AG09319 (cell line): ENCODE measurements at regions not wholly inside any gene's neighbourhood (a gene's known extent, or its start where the extent isn't known, plus 50 kb on each side); places are given as distances from the start of the nearest gene placed in this dataset.
A peak's percentile ranks its signal among the peaks of the same experiment; 100 is the strongest.

Experiments
- DNase-seq: peaks from one replicate; pipeline ENCODE4 v3.0.0-alpha.2; 2010; ENCODE audit warnings: low read depth; ENCODE audit errors: extremely low read depth
- CTCF ChIP-seq: IDR thresholded peaks from 2 replicates; pipeline ENCODE4 v1.5.1; 2011; ENCODE audit warnings: low read depth, mild to moderate bottlenecking, inconsistent platforms, low read length, moderate library complexity

- no peak for TF ChIP-seq CTCF
- DNase-seq, result peak; percentile 11
Observed at GRCh38 chr4:27217261-27217769, 356.7 kb downstream of the STIM2 start.

GRCh38 chr4:27218013-27218412, 357.4 kb downstream of the STIM2 start:
- DNase-seq, result no peak

GRCh38 chr4:27223326-27223725, 362.7 kb downstream of the STIM2 start:
- TF ChIP-seq CTCF, result no peak
- DNase-seq, result no peak

More at GRCh38 chr4:27218013-27218412, 357.4 kb downstream of the STIM2 start:
- TF ChIP-seq CTCF, result no peak

- no peak for TF ChIP-seq CTCF
Observed at GRCh38 chr4:27233531-27233930, 372.9 kb downstream of the STIM2 start.

GRCh38 chr4:27234306-27234899, 373.8 kb downstream of the STIM2 start:
- DNase-seq, result no peak

More at GRCh38 chr4:27233531-27233930, 372.9 kb downstream of the STIM2 start:
- no peak for DNase-seq

GRCh38 chr4:27239641-27240040, 379.0 kb downstream of the STIM2 start:
- no peak for DNase-seq
- TF ChIP-seq CTCF, result no peak

More at GRCh38 chr4:27234306-27234899, 373.8 kb downstream of the STIM2 start:
- TF ChIP-seq CTCF, result no peak

- TF ChIP-seq CTCF, result no peak
- DNase-seq, result no peak
Observed at GRCh38 chr4:27242217-27242616, 381.6 kb downstream of the STIM2 start.
